ENCODE measurements at regions not wholly inside any gene's neighbourhood (a gene's known extent, or its start where the extent isn't known, plus 50 kb on each side); places are given as distances from the start of the nearest gene placed in this dataset.

- no peaks in the 10 kb centered on the region for H3K36me3 ChIP-seq (replicated peaks in 1 of 2; ENCODE audit: control insufficient read depth in 1 of 2, insufficient read depth in 2 of 2, low read length in 2 of 2)
- intact Hi-C loops (cut with micrococcal nuclease) = no loop called here
- DNase-seq = no peak
- Mint-ChIP-seq H3K9me3 (peaks cover 0 to 6% (median 0%) of the 10 kb centered on the region in 7 donors), H3K36me3 (no peaks in the 10 kb centered on the region), H3K27me3 (ENCODE audit: low read depth in 3 of 3) (peaks cover 1 to 2% (median 2%) of the 10 kb centered on the region in 3 donors), H3K4me1 (peaks cover 26% of the 10 kb centered on the region), H3K4me3 (no peak overlapping the region), H3K27ac (peak overlapping the region in 1 of 7 donors; percentile 46)
- no peak overlapping the region for H2AFZ ChIP-seq (ENCODE audit: insufficient read depth, low read depth, low read length, poor library complexity, severe bottlenecking)
- H3K27me3 ChIP-seq (ENCODE audit: control insufficient read depth in 2 of 2, insufficient read depth in 2 of 2, low read length in 2 of 2) = no peaks in the 10 kb centered on the region
- H3K27ac ChIP-seq (ENCODE audit: low read depth in 1 of 2, low read length in 2 of 2) = no peak overlapping the region
- no peak overlapping the region for H3K9ac ChIP-seq (ENCODE audit: insufficient read depth, low read length, poor library complexity, severe bottlenecking)
- no peak for TF ChIP-seq CTCF (IDR thresholded peaks at IDR 0.05)
- no peak overlapping the region for H3K4me3 ChIP-seq (replicated peaks in 1 of 3; ENCODE audit: low read depth in 2 of 3, low read length in 3 of 3)
- no peaks in the 10 kb centered on the region for H3K9me3 ChIP-seq (replicated peaks in 1 of 2; ENCODE audit: control insufficient read depth in 1 of 2, insufficient read depth in 1 of 2, low read length in 2 of 2)
- no peak overlapping the region for H3K4me2 ChIP-seq (replicated peaks; ENCODE audit: extremely low read depth, low read length, poor library complexity, severe bottlenecking)
- H3K79me2 ChIP-seq (ENCODE audit: insufficient read depth, low read length) = no peaks in the 10 kb centered on the region
- H3K4me1 ChIP-seq (ENCODE audit: control insufficient read depth in 1 of 2, insufficient read depth in 2 of 2, low read length in 2 of 2) = peaks cover 13 to 18% of the 10 kb centered on the region in 2 donors
- WGBS (ENCODE audit: insufficient coverage) = 89% methylated on average over 3 of the region's 5 CpGs
- H4K20me1 ChIP-seq (ENCODE audit: insufficient read depth, low read length) = no peaks in the 10 kb centered on the region
These were observed 95.0 kb downstream of the IRF2BPL start for GRCh38 chr14:76933515-76933914.

DNA sequence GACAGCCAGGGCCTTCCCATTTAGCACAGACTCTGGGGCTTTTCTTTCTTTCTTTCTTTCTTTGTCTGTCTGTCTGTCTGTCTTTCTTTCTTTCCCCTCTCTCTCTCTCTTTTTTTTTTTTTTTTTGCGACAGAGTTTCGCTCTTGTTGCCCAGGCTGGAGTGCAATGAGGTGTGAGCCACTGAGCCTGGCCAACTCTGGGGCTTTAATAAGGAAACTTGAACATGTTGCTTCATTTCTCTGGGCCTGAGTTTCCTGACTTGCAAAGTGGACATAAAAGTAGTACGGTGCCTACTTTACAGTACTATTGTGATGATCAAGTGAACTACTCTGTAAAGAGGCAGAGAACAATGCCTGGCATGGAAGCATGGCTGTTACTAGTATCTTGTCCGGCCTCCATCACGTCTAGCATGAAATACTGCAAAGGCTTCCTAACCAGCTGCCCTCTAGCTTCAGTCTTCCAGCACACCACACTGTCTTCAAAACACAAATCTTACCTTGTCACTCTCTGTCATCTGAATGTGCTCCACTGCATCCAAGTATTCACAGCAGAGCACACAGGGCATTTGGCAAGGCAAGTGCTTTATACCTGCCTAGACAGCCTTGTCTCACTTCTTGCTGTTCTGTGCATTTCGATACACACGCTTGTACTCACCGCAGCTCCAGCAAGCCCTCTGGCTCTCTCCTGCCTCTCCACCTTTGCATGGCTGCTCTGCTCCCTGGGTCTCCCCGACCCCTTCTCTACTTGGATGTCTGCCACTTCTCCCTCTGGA is 96.7 kb downstream of the IRF2BPL start:
- Histone ChIP-seq H3K36me3 (replicated peaks in 1 of 2; ENCODE audit: control insufficient read depth in 1 of 2, insufficient read depth in 2 of 2, low read length in 2 of 2) (no peaks in the 10 kb centered on the region), H3K27ac (ENCODE audit: low read depth in 1 of 2, low read length in 2 of 2) (no peak overlapping the region), H3K9ac (ENCODE audit: insufficient read depth, low read length, poor library complexity, severe bottlenecking) (no peak overlapping the region), H3K4me3 (replicated peaks in 1 of 3; ENCODE audit: low read depth in 2 of 3, low read length in 3 of 3) (no peak overlapping the region), H3K27me3 (ENCODE audit: control insufficient read depth in 2 of 2, insufficient read depth in 2 of 2, low read length in 2 of 2) (no peaks in the 10 kb centered on the region), H3K79me2 (ENCODE audit: insufficient read depth, low read length) (no peaks in the 10 kb centered on the region), H3K4me2 (replicated peaks; ENCODE audit: extremely low read depth, low read length, poor library complexity, severe bottlenecking) (no peak overlapping the region), H3K9me3 (replicated peaks in 1 of 2; ENCODE audit: control insufficient read depth in 1 of 2, insufficient read depth in 1 of 2, low read length in 2 of 2) (no peaks in the 10 kb centered on the region), H3K4me1 (ENCODE audit: control insufficient read depth in 1 of 2, insufficient read depth in 2 of 2, low read length in 2 of 2) (peaks cover 17 to 22% of the 10 kb centered on the region in 2 donors), H2AFZ (ENCODE audit: insufficient read depth, low read depth, low read length, poor library complexity, severe bottlenecking) (no peak overlapping the region), H4K20me1 (ENCODE audit: insufficient read depth, low read length) (no peaks in the 10 kb centered on the region)
- intact Hi-C loops (cut with micrococcal nuclease) = no loop called here
- H3K36me3 Mint-ChIP-seq = no peaks in the 10 kb centered on the region
- WGBS (ENCODE audit: insufficient coverage) = 92% methylated on average over 6 of the region's 9 CpGs
- DNase-seq = no peak
- peaks cover 2 to 6% (median 3%) of the 10 kb centered on the region in 3 donors for H3K27me3 Mint-ChIP-seq (ENCODE audit: low read depth in 3 of 3)
- peak overlapping the region in 4 of 7 donors; percentile 3 to 50 (median 36) for H3K27ac Mint-ChIP-seq
- peaks cover 0 to 6% (median 0%) of the 10 kb centered on the region in 7 donors for H3K9me3 Mint-ChIP-seq
- no peak for TF ChIP-seq CTCF (IDR thresholded peaks at IDR 0.05)
- no peak overlapping the region for H3K4me3 Mint-ChIP-seq
- peaks cover 32% of the 10 kb centered on the region for H3K4me1 Mint-ChIP-seq
